ENCODE measurements at regions not wholly inside any gene's neighbourhood (a gene's known extent, or its start where the extent isn't known, plus 50 kb on each side); places are given as distances from the start of the nearest gene placed in this dataset.

- H3K27ac ChIP-seq = no peak overlapping the region
- H3K4me3 ChIP-seq = no peak overlapping the region
- DNase-seq (ENCODE audit: low spot score) = no peak
- TF ChIP-seq, protein P1, sequence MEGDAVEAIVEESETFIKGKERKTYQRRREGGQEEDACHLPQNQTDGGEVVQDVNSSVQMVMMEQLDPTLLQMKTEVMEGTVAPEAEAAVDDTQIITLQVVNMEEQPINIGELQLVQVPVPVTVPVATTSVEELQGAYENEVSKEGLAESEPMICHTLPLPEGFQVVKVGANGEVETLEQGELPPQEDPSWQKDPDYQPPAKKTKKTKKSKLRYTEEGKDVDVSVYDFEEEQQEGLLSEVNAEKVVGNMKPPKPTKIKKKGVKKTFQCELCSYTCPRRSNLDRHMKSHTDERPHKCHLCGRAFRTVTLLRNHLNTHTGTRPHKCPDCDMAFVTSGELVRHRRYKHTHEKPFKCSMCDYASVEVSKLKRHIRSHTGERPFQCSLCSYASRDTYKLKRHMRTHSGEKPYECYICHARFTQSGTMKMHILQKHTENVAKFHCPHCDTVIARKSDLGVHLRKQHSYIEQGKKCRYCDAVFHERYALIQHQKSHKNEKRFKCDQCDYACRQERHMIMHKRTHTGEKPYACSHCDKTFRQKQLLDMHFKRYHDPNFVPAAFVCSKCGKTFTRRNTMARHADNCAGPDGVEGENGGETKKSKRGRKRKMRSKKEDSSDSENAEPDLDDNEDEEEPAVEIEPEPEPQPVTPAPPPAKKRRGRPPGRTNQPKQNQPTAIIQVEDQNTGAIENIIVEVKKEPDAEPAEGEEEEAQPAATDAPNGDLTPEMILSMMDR (IDR thresholded peaks at IDR 0.05) = no peak
Observed at GRCh38 chr14:71812693-71813092, 119.5 kb upstream of the RGS6 start.

- DNase-seq (ENCODE audit: low spot score) = no peak
- H3K4me3 ChIP-seq = no peak overlapping the region
- TF ChIP-seq, protein P1 (IDR thresholded peaks at IDR 0.05) = no peak
- no peak overlapping the region for H3K27ac ChIP-seq
Observed at GRCh38 chr14:71815110-71815509, 117.1 kb upstream of the RGS6 start.

DNA sequence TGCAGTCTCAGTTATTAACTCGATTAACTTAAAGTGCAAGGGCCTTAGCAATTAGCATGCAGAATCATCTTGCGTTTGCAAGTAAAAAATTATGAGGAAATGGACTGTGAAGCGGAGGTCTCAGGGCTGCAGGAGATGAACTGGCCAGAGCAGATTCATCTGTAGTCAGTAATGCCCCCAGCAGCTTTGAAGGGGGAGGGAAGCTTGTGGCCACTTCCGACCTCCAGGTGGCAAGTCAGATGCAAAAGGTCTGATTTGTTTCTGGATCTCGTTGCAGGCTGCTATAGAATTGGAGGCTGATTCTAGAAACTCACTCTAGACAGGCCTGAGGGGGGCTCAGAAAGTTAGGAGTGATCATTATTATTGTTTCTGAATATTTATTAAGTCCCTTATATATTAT lies 107.4 kb upstream of the RGS6 start:
- no peak for DNase-seq (ENCODE audit: low spot score)
- no peak overlapping the region for H3K4me3 ChIP-seq
- H3K27ac ChIP-seq = no peak overlapping the region
- TF ChIP-seq, protein P1 (IDR thresholded peaks at IDR 0.05) = no peak

DNA sequence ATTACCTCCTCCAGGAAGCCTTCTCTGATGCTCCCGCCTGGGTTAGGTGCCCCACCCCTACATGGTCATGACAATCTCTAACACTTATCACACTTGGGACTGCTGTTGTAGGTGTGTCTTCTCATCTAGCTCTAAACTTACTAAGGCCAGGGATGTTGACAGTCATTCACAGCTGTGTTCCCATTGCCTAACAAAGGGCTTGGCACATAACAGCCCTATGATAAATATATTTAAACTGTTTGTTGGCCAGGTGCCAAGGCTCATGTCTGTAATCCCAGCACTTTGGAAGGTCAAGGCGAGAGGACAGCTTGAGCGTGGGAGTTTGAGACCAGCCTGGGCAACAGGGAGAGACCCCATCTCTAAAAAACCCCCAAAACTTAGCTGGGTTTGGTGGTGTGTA lies 98.8 kb upstream of the RGS6 start:
- TF ChIP-seq, protein P1 (IDR thresholded peaks at IDR 0.05) = no peak
- Histone ChIP-seq H3K27ac (no peak overlapping the region), H3K4me3 (no peak overlapping the region)
- DNase-seq (ENCODE audit: low spot score) = no peak

DNA sequence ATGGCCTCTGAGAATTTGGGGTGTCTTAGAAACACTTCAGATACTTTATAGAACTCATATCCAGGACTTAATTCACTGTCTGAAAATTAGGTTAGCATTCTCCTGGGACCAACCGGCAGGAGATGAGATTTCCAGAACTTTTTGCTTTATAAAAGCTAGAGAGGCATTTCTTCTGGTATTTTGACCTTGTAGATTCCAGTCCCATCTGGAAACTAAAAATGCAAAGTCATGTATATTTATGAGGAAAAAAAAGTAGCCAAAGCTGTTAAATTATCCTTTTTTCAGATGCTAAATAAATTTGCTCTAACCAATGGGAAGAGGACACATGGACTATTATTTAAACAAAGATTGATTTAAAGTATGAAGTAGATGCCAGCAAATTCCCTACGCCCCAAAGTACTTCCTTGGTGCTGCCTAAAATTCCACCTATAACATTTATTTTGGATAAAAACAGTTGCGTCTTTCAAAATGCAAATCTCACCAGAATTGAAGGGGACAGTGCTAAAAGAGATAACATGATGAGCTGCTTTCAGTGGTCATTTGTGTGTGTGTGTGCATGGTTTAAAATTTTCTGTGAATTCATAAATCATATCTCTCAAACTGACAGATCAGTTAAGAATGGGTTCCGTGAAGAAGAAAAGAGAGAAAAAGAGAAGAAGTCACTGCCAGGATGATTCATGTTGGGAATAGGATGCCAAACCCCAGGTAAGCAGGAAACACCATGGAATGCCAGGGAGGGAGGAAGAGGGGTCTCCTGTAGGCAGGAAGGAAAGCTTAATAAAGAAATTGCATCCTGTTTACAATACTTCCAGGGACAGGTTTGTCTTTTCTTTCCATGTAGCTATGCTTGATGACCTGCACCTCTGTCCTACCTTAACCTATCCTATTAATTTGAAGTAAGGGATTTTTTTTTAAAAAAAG lies 97.7 kb upstream of the RGS6 start:
- DNase-seq (ENCODE audit: low spot score) = no peak
- no peak overlapping the region for H3K4me3 ChIP-seq
- no peak overlapping the region for H3K27ac ChIP-seq
- TF ChIP-seq, protein P1 (IDR thresholded peaks at IDR 0.05) = no peak

GRCh38 chr14:71852181-71852580 lies 80.0 kb upstream of the RGS6 start:
- H3K4me3 ChIP-seq = no peak overlapping the region
- TF ChIP-seq, protein P1 (IDR thresholded peaks at IDR 0.05) = no peak
- DNase-seq (ENCODE audit: low spot score) = no peak
- H3K27ac ChIP-seq = no peak overlapping the region
